Ureter (tissue), 1 donor: ENCODE measurements at regions not wholly inside any gene's neighbourhood (a gene's known extent, or its start where the extent isn't known, plus 50 kb on each side); places are given as distances from the start of the nearest gene placed in this dataset.

Experiments
- DNase-seq: peaks from one replicate; pipeline ENCODE4 v3.0.0-alpha.2; 2020; ENCODE audit warnings: low spot score
- donor health status: DM: yes; HTN: yes; CAD: no.

DNA sequence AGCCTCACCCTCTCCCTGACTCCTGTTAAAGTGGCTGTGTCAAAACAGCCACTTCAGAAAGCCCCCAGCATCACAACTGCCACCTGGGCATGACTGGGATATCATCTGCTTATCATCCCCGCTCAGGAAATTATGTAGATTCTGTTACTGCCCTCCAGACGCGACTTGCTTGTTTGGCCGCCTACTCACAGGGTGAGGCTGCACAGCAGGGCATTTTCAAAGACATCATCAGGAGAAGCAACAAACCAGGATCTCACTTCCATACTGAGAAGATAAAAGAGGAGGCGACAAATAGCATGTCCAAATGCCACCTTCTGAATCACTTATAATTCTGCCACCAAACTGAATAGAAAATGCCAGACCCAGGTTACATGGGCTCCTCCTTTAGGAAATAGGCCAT lies 94.8 kb downstream of the MIS18A start:
- no peak for DNase-seq

GRCh38 chr21:32183396-32183795 lies 95.5 kb downstream of the MIS18A start:
- no peak for DNase-seq

- no peak for DNase-seq
These were observed 96.4 kb downstream of the MIS18A start for GRCh38 chr21:32182449-32182848.

DNA sequence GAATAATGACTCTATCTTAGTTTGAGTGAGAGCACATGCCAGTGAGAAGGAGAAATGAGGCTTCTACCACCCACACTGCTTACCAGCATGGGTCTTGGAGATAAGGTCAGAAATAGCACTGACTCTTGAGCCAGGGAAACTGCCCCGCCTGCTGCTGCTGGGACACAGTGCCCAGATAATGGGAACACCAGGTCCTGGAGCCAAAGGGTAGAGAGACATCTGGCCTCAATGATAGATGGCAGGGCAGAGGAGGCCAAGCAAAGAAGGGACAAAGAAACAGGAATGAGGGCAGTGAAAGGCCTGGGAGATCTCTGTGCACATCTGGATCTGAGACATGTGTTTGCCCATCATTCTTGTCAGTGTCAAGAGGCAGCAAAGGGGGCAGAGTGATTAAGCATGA lies 97.4 kb downstream of the MIS18A start:
- DNase-seq = no peak

DNA sequence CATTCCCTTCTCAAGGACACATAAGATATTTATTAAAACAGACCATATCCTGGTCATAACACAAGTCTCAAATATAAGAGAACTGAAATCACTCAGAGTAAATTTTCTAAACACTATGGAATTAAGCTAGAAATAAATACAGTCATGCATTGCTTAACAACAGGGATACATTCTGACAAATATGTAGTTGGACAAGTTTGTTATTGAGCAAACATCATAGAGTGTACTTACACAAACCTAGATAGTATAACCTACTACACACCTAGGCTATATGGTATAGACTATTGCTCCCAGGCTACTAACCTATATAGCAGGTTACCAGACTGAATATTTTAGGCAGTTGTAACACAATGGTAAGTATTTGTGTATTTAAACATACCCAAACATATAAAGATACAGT lies 104.0 kb downstream of the MIS18A start:
- no peak for DNase-seq

GRCh38 chr21:32173121-32173724 lies 105.6 kb downstream of the MIS18A start:
- DNase-seq = no peak

- DNase-seq = no peak
These were observed 106.7 kb downstream of the MIS18A start for GRCh38 chr21:32172106-32172505.

DNA sequence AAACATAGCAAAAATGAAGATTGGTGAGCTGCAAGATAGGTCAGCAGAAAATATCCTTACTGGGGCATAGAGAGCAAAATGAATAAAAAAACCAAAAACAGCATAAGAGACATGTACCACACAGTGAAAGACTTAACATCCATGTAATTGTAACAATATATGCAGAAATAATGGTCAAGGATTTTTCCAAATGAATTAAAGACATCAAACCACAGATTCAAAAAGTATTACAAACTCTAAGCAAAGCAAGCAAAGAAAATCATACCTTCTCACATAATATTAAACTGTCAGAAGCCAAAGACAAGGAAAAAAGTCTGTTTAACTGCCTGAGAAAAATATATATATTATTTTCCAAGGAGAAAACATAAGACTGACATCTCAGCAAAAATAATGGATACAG lies 111.3 kb downstream of the MIS18A start:
- no peak for DNase-seq

- DNase-seq = no peak
These were observed 115.5 kb downstream of the MIS18A start for GRCh38 chr21:32163386-32163785.

- DNase-seq = no peak
These were observed 116.0 kb downstream of the MIS18A start for GRCh38 chr21:32162727-32163320.

DNA sequence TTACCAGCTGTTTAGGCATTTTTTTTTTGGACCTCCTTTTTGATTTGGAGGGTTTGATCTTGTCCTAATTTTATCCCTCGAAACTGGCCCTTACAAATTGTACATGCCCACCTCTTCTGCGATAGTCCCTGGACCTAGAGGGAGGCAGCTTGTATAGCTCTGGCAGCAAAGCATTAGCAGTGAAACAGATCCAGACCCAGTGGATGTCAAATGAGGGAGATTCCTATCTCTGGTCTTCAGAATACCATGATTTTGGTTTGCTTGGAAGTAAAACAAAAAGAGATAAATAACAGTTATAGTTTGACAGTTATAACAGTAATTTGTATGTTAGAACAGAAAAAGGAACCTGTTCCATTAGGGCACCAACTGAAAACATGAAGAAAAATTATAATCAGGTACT lies 123.6 kb downstream of the MIS18A start:
- DNase-seq = no peak

DNA sequence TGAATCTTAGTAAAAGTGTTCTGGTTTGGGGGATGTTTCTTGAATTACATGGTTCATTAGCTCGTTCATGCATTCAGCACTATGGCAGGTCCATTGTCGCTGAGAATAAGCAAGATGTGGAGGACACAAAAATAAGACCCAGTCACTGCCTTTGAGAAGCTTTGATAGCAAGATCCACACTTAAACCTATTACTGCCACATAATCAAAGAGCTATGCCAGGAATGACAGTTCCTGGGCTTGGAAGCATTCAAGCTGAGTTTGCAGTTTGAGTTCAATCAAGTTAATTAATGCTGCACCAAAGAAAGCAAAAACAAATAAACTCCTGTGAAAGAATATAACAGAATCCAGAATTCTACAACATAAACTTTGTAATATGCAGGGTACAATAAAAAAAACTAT lies 131.8 kb downstream of the MIS18A start:
- no peak for DNase-seq

DNA sequence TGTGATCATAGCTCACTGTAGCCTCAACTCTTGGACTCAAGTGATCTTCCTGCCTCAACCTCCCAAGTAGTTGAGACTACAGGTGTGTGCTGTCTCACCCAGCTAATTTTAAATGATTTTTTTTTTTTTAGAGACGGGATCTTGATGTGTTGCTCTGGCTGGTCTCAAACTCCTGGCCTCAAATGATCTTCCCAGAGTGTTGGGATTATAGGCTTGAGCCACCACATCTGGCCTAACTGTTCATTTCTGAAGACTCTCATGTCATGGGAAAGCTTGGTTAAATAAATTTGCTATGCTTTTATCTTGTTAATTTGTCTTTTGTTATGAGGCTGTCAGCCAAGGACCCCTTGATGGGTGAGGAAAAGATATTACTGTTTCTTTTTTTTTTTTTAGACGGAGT lies 134.0 kb downstream of the MIS18A start:
- no peak for DNase-seq

DNA sequence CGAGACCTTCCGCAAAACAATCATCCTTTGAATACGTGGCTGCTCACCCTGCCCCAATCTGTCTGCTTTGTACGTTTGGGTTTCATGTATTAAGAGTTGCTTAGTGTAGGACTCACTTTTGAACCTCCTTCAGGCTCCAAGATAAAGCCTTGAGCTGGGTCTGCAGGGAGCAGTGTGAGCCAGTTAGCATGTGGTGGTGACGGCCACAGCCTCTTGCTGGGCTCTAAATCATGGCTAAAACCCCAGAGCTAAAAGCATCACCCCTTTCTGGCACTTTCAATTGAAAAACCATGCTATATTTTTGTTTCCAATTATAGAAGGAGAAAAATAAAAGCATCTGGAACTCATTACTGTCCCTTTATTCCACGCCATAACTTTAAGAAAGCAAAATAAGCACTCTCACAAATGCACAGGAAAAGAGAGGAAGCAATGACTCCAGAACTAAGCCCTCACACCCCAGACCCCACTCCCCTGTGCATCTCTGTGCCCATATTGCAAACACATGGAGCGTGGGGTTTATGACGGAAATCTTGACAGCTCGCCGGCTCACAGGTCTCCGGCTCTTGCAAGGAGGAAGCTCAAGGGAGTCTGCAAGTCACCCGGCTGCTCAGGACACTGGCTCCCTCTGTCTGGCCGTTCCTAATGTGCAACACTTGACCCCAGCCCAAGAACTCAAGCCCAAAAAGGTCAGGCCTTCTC lies 135.5 kb downstream of the MIS18A start:
- peak; percentile 51 for DNase-seq

DNA sequence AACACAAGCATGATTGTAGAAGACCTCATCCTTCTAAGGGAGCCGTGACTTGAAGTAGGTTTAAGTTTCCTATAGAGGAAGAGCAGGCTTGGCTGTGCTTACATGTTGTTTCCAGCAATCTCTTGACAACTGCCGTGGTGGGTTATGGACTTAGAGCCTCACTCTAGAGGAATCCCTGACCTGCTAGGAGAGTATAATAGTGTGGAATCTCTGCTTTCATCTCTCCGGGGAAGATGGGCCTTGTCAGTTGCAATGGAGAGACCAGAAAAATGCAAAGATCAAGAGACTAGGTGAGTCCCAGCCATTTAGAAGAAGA lies 137.6 kb downstream of the MIS18A start:
- no peak for DNase-seq

GRCh38 chr21:32140604-32141317 lies 138.1 kb downstream of the MIS18A start:
- no peak for DNase-seq

DNA sequence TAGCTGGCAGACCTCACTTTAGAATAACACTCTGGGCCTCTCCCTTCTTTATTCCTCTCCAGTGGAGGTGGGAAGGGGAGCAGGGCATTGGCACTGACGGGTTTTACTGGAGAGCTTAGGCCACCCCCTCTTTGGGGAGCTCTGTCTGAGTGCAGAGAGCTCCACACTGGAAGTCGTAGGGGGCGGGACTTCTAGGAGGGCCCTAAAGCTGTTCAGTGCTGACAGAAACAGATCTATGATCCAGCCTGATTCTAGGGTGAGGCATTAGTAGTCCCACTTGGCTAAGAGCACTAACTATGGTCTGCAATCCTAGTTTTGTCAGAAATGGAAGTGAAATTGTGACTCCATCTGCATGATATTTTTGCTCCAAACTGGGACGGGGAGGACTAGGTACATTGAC lies 138.7 kb downstream of the MIS18A start:
- DNase-seq = no peak

DNA sequence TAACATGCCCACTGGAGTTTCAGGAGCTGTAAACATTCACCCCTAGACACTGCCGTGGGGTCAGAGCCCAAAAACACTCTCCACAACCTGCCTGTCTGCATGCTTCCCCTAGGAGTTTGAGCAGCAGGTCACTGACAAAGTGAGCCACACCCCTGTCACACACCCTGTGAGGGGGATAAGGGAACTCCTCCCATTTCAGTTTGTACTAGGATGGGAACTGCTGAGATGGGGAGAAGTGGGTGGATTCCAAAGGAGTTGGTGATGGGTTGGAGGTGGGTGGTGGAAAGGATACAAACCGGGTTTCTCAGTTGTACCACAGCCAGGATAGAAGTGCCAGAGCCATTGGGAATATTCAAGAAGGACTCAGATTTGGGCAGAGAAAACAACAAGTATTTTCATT lies 140.2 kb downstream of the MIS18A start:
- DNase-seq = no peak

- no peak for DNase-seq
These were observed 140.9 kb downstream of the MIS18A start for GRCh38 chr21:32137931-32138330.

DNA sequence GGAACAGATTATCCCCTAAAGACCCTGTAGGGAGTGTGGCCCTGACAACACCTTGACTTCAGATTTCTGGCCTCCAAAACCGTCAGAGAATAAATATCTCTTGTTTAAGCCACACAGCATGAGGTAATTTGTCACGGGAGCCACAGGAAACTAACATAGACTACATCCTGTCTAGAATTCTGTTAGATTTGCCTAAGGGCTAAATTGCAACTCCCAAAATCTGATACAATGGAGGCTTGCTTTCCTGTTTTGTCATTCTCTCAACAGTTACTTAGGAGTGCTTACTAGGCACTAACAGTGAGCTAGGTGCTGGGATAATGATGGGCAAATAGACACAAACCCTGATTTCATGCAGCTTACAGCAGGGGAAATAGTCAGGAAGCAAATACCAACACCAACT lies 141.6 kb downstream of the MIS18A start:
- DNase-seq = no peak

GRCh38 chr21:32136546-32136945 lies 142.3 kb downstream of the MIS18A start:
- no peak for DNase-seq

- DNase-seq = no peak
These were observed 143.2 kb downstream of the MIS18A start for GRCh38 chr21:32135401-32136363.
